GM23338 (cell line): ENCODE measurements at regions not wholly inside any gene's neighbourhood (a gene's known extent, or its start where the extent isn't known, plus 50 kb on each side); places are given as distances from the start of the nearest gene placed in this dataset.

Experiments
- ATAC-seq: fragments of 200-7000 bp; cut with Tn5 transposase; 3 replicates; pipeline ENCODE4 v1.9.1; 2020
- DNase-seq: peaks from one replicate; pipeline ENCODE4 v3.0.0-alpha.2; 2015; ENCODE audit warnings: low spot score
- H2AFZ ChIP-seq: fragments of 200-600 bp; sonication (generic); 2 replicates; pipeline ENCODE4 v1.8.0; 2016; ENCODE audit warnings: antibody characterized with exemption, mild to moderate bottlenecking, moderate library complexity
- H3F3A ChIP-seq: fragments of 200-600 bp; sonication (generic); replicated peaks from 2 replicates; pipeline ENCODE4 v1.8.0; 2017; ENCODE audit warnings: antibody characterized with exemption, mixed run types, low read depth
- H3K27ac ChIP-seq: fragments of 200-600 bp; sonication (generic); 2 replicates; pipeline ENCODE4 v1.6.1; 2016; ENCODE audit warnings: low read depth
- H3K27me3 ChIP-seq: fragments of 200-600 bp; sonication (generic); 2 replicates; pipeline ENCODE4 v1.8.0; 2016; ENCODE audit warnings: mild to moderate bottlenecking, mixed run types, moderate library complexity; ENCODE audit not compliant: insufficient read depth
- H3K36me3 ChIP-seq: fragments of 200-600 bp; sonication (generic); 2 replicates; pipeline ENCODE4 v1.8.0; 2016; ENCODE audit warnings: mild to moderate bottlenecking; ENCODE audit not compliant: insufficient read depth
- H3K4me1 ChIP-seq: fragments of 200-600 bp; sonication (generic); 2 replicates; pipeline ENCODE4 v1.8.0; 2016; ENCODE audit warnings: mild to moderate bottlenecking, moderate library complexity; ENCODE audit not compliant: insufficient read depth
- H3K4me2 ChIP-seq: fragments of 200-600 bp; sonication (generic); 2 replicates; pipeline ENCODE4 v1.7.1; 2017; ENCODE audit warnings: mixed run types
- H3K4me3 ChIP-seq: fragments of 200-600 bp; sonication (generic); 2 replicates; pipeline ENCODE4 v1.6.1; 2016; ENCODE audit warnings: mixed run types
- H3K79me2 ChIP-seq: fragments of 200-600 bp; sonication (generic); replicated peaks from 2 replicates; pipeline ENCODE4 v1.8.0; 2017; ENCODE audit warnings: mild to moderate bottlenecking; ENCODE audit not compliant: insufficient read depth
- H3K9me2 ChIP-seq: fragments of 200-600 bp; sonication (generic); 2 replicates; pipeline ENCODE4 v1.8.0; 2017; ENCODE audit not compliant: insufficient read depth
- H4K20me1 ChIP-seq: fragments of 200-600 bp; sonication (generic); replicated peaks from 2 replicates; pipeline ENCODE4 v1.8.0; 2017; ENCODE audit warnings: mild to moderate bottlenecking; ENCODE audit not compliant: insufficient read depth
- H3K27ac Mint-ChIP-seq: 2 replicates; pipeline ENCODE4 v1.8.0; 2020; ENCODE audit warnings: inconsistent platforms, mild to moderate bottlenecking, moderate library complexity, mixed read lengths
- H3K27me3 Mint-ChIP-seq: 3 replicates; pipeline ENCODE4 v1.8.0; 2022; ENCODE audit warnings: low read depth, mild to moderate bottlenecking, moderate library complexity, mixed read lengths, inconsistent platforms; ENCODE audit not compliant: insufficient read depth, poor library complexity
- H3K36me3 Mint-ChIP-seq: 3 replicates; pipeline ENCODE4 v1.8.0; 2021; ENCODE audit warnings: low read depth, mild to moderate bottlenecking, inconsistent platforms, moderate library complexity, mixed read lengths
- H3K4me1 Mint-ChIP-seq: 3 replicates; pipeline ENCODE4 v1.8.0; 2020; ENCODE audit warnings: mild to moderate bottlenecking, inconsistent platforms, mixed read lengths
- H3K4me3 Mint-ChIP-seq: 3 replicates; pipeline ENCODE4 v1.8.0; 2021; ENCODE audit warnings: moderate library complexity, mild to moderate bottlenecking, inconsistent platforms, mixed read lengths
- H3K9me3 Mint-ChIP-seq: 3 replicates; pipeline ENCODE4 v1.8.0; 2020; ENCODE audit warnings: moderate library complexity, mild to moderate bottlenecking, inconsistent platforms, mixed read lengths
- EZH2 ChIP-seq: fragments of 200-600 bp; sonication (generic); IDR thresholded peaks from one replicate; pipeline ENCODE4 v1.8.0; 2017; ENCODE audit warnings: antibody characterized with exemption, mild to moderate bottlenecking, low read depth; ENCODE audit not compliant: unreplicated experiment
- NANOG ChIP-seq: IDR thresholded peaks from 2 replicates; pipeline ENCODE4 v1.6.1; 2016; ENCODE audit warnings: antibody characterized with exemption, borderline replicate concordance
- POLR2AphosphoS5 ChIP-seq: IDR thresholded peaks from 2 replicates; pipeline ENCODE4 v1.6.1; 2016; ENCODE audit warnings: antibody characterized with exemption, low read depth
- ZNF114 ChIP-seq: fragments of 250-450 bp; sonication (Bioruptor Pico); IDR thresholded peaks from 2 replicates; pipeline ENCODE4 v1.5.0; 2020; ENCODE audit warnings: mild to moderate bottlenecking, moderate library complexity
- ZNF331 ChIP-seq: fragments of 250-450 bp; sonication (Bioruptor Pico); IDR thresholded peaks from 2 replicates; pipeline ENCODE4 v1.5.0; 2020; ENCODE audit warnings: low read depth, mild to moderate bottlenecking, moderate library complexity
- ZNF462 ChIP-seq: fragments of 250-450 bp; sonication (Bioruptor Pico); IDR thresholded peaks from 2 replicates; pipeline ENCODE4 v1.5.0; 2020; ENCODE audit warnings: mild to moderate bottlenecking, moderate library complexity
- TF ChIP-seq, protein P1 (sequence below), 2 experiments: fragments of 200-600 bp in 1 of 2; sonication (generic) in 1 of 2; conservative IDR thresholded peaks; 2 replicates each; pipeline versions ENCODE4 v1.5.1 to v1.6.1; 2016 to 2017; ENCODE audit warnings: antibody characterized with exemption in 2 of 2, low read depth in 2 of 2, mild to moderate bottlenecking in 2 of 2, moderate library complexity in 1 of 2
- TF ChIP-seq, protein P2 (sequence below): IDR thresholded peaks from 2 replicates; pipeline ENCODE4 v1.6.1; 2016; ENCODE audit warnings: antibody characterized with exemption

- Histone ChIP-seq H3K27me3 (no peaks in the 10 kb centered on the region), H3K36me3 (no peaks in the 10 kb centered on the region), H2AFZ (no peak overlapping the region), H3F3A (no peaks in the 10 kb centered on the region), H3K4me2 (no peak overlapping the region), H3K27ac (no peak overlapping the region), H3K9me2 (no peaks in the 10 kb centered on the region), H3K79me2 (no peaks in the 10 kb centered on the region), H3K4me1 (peaks cover 8% of the 10 kb centered on the region; the same call in 1 of the 2 replicates), H3K4me3 (no peak overlapping the region), H4K20me1 (no peaks in the 10 kb centered on the region)
- Mint-ChIP-seq H3K36me3 (no peaks in the 10 kb centered on the region), H3K4me1 (peaks cover 24% of the 10 kb centered on the region), H3K27me3 (peaks cover 11% of the 10 kb centered on the region), H3K4me3 (no peak overlapping the region), H3K9me3 (no peaks in the 10 kb centered on the region), H3K27ac (no peak overlapping the region)
- DNase-seq = no peak
- no peak for ATAC-seq
- TF ChIP-seq, protein P1, sequence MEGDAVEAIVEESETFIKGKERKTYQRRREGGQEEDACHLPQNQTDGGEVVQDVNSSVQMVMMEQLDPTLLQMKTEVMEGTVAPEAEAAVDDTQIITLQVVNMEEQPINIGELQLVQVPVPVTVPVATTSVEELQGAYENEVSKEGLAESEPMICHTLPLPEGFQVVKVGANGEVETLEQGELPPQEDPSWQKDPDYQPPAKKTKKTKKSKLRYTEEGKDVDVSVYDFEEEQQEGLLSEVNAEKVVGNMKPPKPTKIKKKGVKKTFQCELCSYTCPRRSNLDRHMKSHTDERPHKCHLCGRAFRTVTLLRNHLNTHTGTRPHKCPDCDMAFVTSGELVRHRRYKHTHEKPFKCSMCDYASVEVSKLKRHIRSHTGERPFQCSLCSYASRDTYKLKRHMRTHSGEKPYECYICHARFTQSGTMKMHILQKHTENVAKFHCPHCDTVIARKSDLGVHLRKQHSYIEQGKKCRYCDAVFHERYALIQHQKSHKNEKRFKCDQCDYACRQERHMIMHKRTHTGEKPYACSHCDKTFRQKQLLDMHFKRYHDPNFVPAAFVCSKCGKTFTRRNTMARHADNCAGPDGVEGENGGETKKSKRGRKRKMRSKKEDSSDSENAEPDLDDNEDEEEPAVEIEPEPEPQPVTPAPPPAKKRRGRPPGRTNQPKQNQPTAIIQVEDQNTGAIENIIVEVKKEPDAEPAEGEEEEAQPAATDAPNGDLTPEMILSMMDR (conservative IDR thresholded peaks at IDR 0.05; ENCODE audit: low read depth in 2 of 2) = no peak
Observed at GRCh38 chr2:128377071-128377910, 58.6 kb upstream of the HS6ST1 start.

- DNase-seq (no peak), ATAC-seq (no peak)
- Mint-ChIP-seq H3K9me3 (no peaks in the 10 kb centered on the region), H3K36me3 (no peaks in the 10 kb centered on the region), H3K27ac (no peak overlapping the region), H3K4me3 (no peak overlapping the region), H3K27me3 (peaks cover 5% of the 10 kb centered on the region), H3K4me1 (peaks cover 26% of the 10 kb centered on the region)
- no peak overlapping the region for H3K27ac ChIP-seq
- H4K20me1 ChIP-seq = no peaks in the 10 kb centered on the region
- no peaks in the 10 kb centered on the region for H3K79me2 ChIP-seq
- H3K9me2 ChIP-seq = no peaks in the 10 kb centered on the region
- H2AFZ ChIP-seq = peak overlapping the region; percentile 76
- H3F3A ChIP-seq = no peaks in the 10 kb centered on the region
- no peaks in the 10 kb centered on the region for H3K36me3 ChIP-seq
- H3K4me1 ChIP-seq = peaks cover 8% of the 10 kb centered on the region; the same call in 1 of the 2 replicates
- H3K4me2 ChIP-seq = no peak overlapping the region
- H3K27me3 ChIP-seq = no peaks in the 10 kb centered on the region
- no peak overlapping the region for H3K4me3 ChIP-seq
- TF ChIP-seq, protein P2, sequence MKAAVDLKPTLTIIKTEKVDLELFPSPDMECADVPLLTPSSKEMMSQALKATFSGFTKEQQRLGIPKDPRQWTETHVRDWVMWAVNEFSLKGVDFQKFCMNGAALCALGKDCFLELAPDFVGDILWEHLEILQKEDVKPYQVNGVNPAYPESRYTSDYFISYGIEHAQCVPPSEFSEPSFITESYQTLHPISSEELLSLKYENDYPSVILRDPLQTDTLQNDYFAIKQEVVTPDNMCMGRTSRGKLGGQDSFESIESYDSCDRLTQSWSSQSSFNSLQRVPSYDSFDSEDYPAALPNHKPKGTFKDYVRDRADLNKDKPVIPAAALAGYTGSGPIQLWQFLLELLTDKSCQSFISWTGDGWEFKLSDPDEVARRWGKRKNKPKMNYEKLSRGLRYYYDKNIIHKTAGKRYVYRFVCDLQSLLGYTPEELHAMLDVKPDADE = no peak
- no peak for TF ChIP-seq NANOG
- TF ChIP-seq ZNF331 (CRISPR knock-in tag) = no peak
- no peak for TF ChIP-seq EZH2
- no peak for TF ChIP-seq ZNF462
- no peak for TF ChIP-seq POLR2AphosphoS5
- TF ChIP-seq ZNF114 = no peak
Observed at GRCh38 chr2:128378231-128379020, 59.8 kb upstream of the HS6ST1 start.
